C4-2B (cell line): ENCODE measurements at regions not wholly inside any gene's neighbourhood (a gene's known extent, or its start where the extent isn't known, plus 50 kb on each side); places are given as distances from the start of the nearest gene placed in this dataset.

Experiments
- ZFX ChIP-seq: fragments of 450-650 bp; IDR thresholded peaks from 2 replicates; pipeline ENCODE4 v1.6.1; 2017
- TF ChIP-seq, protein P1 (sequence below): fragments of 450-650 bp; conservative IDR thresholded peaks from 2 replicates; pipeline ENCODE4 v1.5.1; 2017; ENCODE audit warnings: mild to moderate bottlenecking

DNA sequence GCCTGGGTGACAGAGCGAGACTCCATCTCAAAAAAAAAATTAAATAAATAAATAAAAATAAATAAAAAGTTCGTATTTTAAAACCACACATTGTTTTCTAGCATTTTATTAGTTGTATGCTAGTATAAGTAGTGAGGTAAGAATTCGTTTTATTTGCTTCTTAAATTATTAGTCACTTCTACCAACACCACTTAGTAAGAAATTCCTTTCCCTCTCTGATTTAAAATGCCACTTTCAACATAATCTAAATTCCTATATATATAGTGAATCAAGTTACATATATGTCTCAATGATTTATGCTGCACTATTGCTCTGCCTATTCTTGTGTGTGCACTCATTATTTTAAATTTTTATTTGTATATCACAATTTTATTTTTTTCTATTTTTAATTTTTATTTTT, 72.1 kb downstream of the MAGEC1 start:
- TF ChIP-seq, protein P1, sequence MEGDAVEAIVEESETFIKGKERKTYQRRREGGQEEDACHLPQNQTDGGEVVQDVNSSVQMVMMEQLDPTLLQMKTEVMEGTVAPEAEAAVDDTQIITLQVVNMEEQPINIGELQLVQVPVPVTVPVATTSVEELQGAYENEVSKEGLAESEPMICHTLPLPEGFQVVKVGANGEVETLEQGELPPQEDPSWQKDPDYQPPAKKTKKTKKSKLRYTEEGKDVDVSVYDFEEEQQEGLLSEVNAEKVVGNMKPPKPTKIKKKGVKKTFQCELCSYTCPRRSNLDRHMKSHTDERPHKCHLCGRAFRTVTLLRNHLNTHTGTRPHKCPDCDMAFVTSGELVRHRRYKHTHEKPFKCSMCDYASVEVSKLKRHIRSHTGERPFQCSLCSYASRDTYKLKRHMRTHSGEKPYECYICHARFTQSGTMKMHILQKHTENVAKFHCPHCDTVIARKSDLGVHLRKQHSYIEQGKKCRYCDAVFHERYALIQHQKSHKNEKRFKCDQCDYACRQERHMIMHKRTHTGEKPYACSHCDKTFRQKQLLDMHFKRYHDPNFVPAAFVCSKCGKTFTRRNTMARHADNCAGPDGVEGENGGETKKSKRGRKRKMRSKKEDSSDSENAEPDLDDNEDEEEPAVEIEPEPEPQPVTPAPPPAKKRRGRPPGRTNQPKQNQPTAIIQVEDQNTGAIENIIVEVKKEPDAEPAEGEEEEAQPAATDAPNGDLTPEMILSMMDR: no peak
- TF ChIP-seq ZFX: no peak
